ENCODE measurements at regions not wholly inside any gene's neighbourhood (a gene's known extent, or its start where the extent isn't known, plus 50 kb on each side); places are given as distances from the start of the nearest gene placed in this dataset.

- TF ChIP-seq FOXP1 (CRISPR knock-in tag; IDR thresholded peaks at IDR 0.05; ENCODE audit: borderline replicate concordance): no peak
- TF ChIP-seq CTCF (IDR thresholded peaks at IDR 0.05): no peak
- TF ChIP-seq TEAD4 (CRISPR knock-in tag; IDR thresholded peaks at IDR 0.05): no peak
- TF ChIP-seq ZNF512 (CRISPR knock-in tag; IDR thresholded peaks at IDR 0.05; ENCODE audit: borderline replicate concordance): no peak
- TF ChIP-seq NR2C2 (CRISPR knock-in tag; IDR thresholded peaks at IDR 0.05): no peak
- TF ChIP-seq RORB (CRISPR knock-in tag; IDR thresholded peaks at IDR 0.05): no peak
- TF ChIP-seq CREB1 (CRISPR knock-in tag; IDR thresholded peaks at IDR 0.05): no peak
- no peak for TF ChIP-seq SMAD4 (CRISPR knock-in tag; IDR thresholded peaks at IDR 0.05)
Measured at GRCh38 chr13:33452873-33453517, 167.4 kb upstream of the STARD13 start.
